ENCODE measurements at regions not wholly inside any gene's neighbourhood (a gene's known extent, or its start where the extent isn't known, plus 50 kb on each side); places are given as distances from the start of the nearest gene placed in this dataset.

DNA sequence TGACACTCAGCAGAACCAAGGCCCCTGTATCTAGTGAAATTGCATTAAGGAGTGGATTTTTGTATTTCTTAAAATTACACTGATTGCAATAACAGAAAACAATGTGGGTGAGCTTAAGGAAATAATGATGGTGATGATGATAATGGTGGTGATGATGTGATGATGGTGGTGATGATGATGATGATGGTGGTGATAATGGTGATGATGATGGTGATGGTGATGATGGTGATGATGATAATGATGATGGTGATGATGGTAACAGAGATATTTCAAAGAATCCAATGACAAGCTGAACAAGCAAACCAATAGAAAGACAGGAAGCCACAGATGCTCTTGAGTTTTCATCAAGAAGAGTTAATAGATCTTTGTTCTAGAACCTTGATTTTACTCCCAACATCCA is 630.7 kb upstream of the AUTS2 start:
- DNase-seq (ENCODE audit: extremely low spot score, unreplicated experiment), result no peak
- no peaks in the 10 kb centered on the region for H3K4me1 Mint-ChIP-seq (ENCODE audit: unreplicated experiment)

DNA sequence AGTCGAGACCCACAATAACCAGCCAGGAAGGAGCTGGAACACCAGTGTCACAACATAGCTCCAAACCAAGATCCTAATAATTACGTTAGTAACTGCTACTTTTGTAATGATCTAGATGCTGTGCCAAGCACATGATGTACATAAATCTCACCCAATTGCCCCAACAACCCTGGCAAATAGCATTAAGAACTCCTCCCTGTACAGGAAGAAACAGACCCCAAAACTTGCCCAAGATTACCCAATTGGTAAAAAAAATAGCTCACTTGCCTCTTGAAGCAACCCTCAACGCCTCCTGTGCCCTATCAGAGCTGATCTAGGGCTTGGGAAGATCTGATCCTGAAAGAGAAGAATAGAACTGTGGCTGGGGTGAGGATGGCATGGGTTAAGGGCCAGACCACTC is 628.7 kb upstream of the AUTS2 start:
- no peaks in the 10 kb centered on the region for H3K36me3 Mint-ChIP-seq
- no peak overlapping the region for H3K4me3 Mint-ChIP-seq
- H3K27ac Mint-ChIP-seq, result no peak overlapping the region
- TF ChIP-seq CTCF (conservative IDR thresholded peaks at IDR 0.05), result no peak
- no peaks in the 10 kb centered on the region for H3K4me1 Mint-ChIP-seq (ENCODE audit: unreplicated experiment)
- peaks cover 5% of the 10 kb centered on the region for H3K9me3 Mint-ChIP-seq
- DNase-seq (ENCODE audit: extremely low spot score, unreplicated experiment), result no peak
- peaks cover 16% of the 10 kb centered on the region for H3K27me3 Mint-ChIP-seq

More for the DNA sequence above, 630.7 kb upstream of the AUTS2 start:
- peaks cover 7% of the 10 kb centered on the region for H3K27me3 Mint-ChIP-seq
- H3K27ac Mint-ChIP-seq, result no peak overlapping the region
- H3K9me3 Mint-ChIP-seq, result peaks cover 5% of the 10 kb centered on the region
- TF ChIP-seq CTCF (conservative IDR thresholded peaks at IDR 0.05), result no peak
- no peaks in the 10 kb centered on the region for H3K36me3 Mint-ChIP-seq
- H3K4me3 Mint-ChIP-seq, result no peak overlapping the region

DNA sequence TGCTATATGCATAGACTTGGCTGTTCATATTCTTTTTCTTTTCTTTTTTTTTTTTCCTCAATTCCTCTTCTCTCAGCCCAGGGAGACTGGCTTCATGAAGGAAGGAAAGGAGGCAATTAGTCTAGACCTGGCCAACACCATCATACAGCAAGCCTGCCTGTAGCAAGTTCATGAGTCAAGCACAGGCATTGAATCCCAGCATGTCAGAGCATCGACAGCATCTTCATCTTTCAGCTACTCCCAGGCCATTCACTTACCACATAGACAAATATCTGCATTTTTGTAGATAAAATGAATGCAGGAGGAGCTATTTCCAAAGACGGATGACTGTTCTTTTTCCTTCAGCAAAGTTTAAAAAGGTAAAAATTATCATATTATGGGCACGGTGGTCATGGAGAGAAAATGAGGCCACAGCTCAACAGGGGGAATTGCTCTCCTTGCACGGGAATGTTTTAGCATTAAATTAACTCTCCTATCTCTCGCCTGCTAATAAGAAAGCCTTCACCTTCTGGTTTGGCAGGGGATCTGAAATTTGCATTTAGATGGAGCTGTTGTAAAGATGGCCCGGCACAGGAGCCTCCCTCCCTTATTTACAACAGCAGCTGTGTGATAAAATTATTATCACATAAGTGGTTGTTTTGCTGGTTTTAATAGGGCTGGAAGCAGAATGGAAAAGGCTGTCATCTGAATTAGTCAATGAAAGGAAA is 626.5 kb upstream of the AUTS2 start:
- Mint-ChIP-seq H3K27ac (no peak overlapping the region), H3K27me3 (peaks cover 24% of the 10 kb centered on the region), H3K4me1 (ENCODE audit: unreplicated experiment) (no peaks in the 10 kb centered on the region), H3K4me3 (no peak overlapping the region), H3K36me3 (no peaks in the 10 kb centered on the region), H3K9me3 (peaks cover 5% of the 10 kb centered on the region)
- no peak for TF ChIP-seq CTCF (conservative IDR thresholded peaks at IDR 0.05)
- no peak for DNase-seq (ENCODE audit: extremely low spot score, unreplicated experiment)

DNA sequence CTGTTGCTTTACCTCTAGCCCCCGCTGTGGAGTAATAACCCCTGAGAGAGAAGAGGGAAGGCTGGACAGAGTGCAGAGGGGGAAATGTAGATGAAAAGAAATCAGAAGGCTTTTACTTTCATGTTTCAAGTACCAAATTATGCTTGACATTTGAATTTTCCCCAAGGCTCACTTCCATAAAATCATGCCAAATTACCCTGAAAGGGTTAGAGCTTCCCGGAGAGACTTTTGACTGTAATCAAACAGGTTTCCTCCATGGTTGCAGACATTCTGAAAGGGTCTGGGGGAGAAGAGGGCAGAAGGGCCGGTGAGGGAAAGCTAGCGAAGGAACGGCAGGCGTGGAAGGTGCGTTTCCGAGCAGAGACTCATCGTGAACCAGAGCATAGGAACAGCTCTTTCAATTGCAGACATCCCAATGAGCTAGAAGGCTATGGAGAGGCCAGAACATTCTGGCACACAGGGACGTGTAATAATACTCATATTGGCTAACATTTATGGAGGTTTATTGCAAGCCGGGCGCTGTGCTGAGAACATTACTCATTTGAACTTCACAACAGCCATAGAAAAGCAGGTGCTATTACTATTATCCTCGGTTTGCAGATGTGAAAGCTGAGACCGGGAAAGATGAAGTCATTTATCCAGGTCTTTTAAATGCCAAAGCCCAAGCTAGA is 620.8 kb upstream of the AUTS2 start:
- no peak for TF ChIP-seq CTCF (conservative IDR thresholded peaks at IDR 0.05)
- peak overlapping the region; percentile 68 for H3K4me3 Mint-ChIP-seq
- H3K27me3 Mint-ChIP-seq, result peaks cover 29% of the 10 kb centered on the region
- H3K27ac Mint-ChIP-seq, result no peak overlapping the region
- peaks cover 16% of the 10 kb centered on the region for H3K4me1 Mint-ChIP-seq (ENCODE audit: unreplicated experiment)
- no peaks in the 10 kb centered on the region for H3K36me3 Mint-ChIP-seq
- no peaks in the 10 kb centered on the region for H3K9me3 Mint-ChIP-seq
- no peak for DNase-seq (ENCODE audit: extremely low spot score, unreplicated experiment)

- no peak for TF ChIP-seq CTCF (conservative IDR thresholded peaks at IDR 0.05)
- Mint-ChIP-seq H3K9me3 (no peaks in the 10 kb centered on the region), H3K4me3 (no peak overlapping the region), H3K27ac (no peak overlapping the region), H3K27me3 (peaks cover 20% of the 10 kb centered on the region), H3K4me1 (ENCODE audit: unreplicated experiment) (peaks cover 16% of the 10 kb centered on the region), H3K36me3 (no peaks in the 10 kb centered on the region)
- no peak for DNase-seq (ENCODE audit: extremely low spot score, unreplicated experiment)
Observed at GRCh38 chr7:68978710-68979109, 619.6 kb upstream of the AUTS2 start.

Data from type B pancreatic cell (in vitro differentiated cells).